ENCODE measurements at regions not wholly inside any gene's neighbourhood (a gene's known extent, or its start where the extent isn't known, plus 50 kb on each side); places are given as distances from the start of the nearest gene placed in this dataset.

- H2AFZ ChIP-seq (ENCODE audit: control insufficient read depth, low read depth, low read length), result no peak overlapping the region
- H3K4me2 ChIP-seq (ENCODE audit: control insufficient read depth, insufficient read depth), result no peak overlapping the region
- ChIA-PET SMC1A (ENCODE audit: uncharacterized antibody, unreplicated experiment) (interaction anchor here (0.6 kb wide), 1 partner anchor 1451 kb away, joined by 3 read pairs; no protein-coding TSS in a partner anchor), CTCF (no interaction called here), RAD21 (ENCODE audit: unreplicated experiment) (no interaction called here), POLR2A (no interaction called here)
- FAIRE-seq (no peak), ATAC-seq (no peak), DNase-seq (ENCODE audit: low read depth, low spot score) (no peak)
- H3K4me3 ChIP-seq, result no peak overlapping the region
- no peaks in the 10 kb centered on the region for H3K36me3 ChIP-seq (ENCODE audit: control insufficient read depth in 2 of 2, insufficient read depth in 2 of 2, low read length in 1 of 2)
- H3K4me1 ChIP-seq (ENCODE audit: control insufficient read depth, insufficient read depth, low read length), result no peaks in the 10 kb centered on the region
- no peak overlapping the region for H3K27ac ChIP-seq (ENCODE audit: control insufficient read depth, insufficient read depth)
- 65% methylated on average over 5 of the region's 5 CpGs for WGBS (ENCODE audit: insufficient coverage, insufficient replicate concordance, low lambda C conversion rate, missing lambda C conversion rate)
- TF ChIP-seq JUNB (IDR thresholded peaks at IDR 0.05) (no peak), CREM (IDR thresholded peaks at IDR 0.05; ENCODE audit: low read depth) (no peak), SUZ12 (IDR thresholded peaks at IDR 0.05; ENCODE audit: unreplicated experiment) (no peak), TCF12 (IDR thresholded peaks at IDR 0.05; ENCODE audit: low read depth, low read length) (no peak), SMC3 (IDR thresholded peaks at IDR 0.05; ENCODE audit: borderline replicate concordance, low read length) (no peak), RAD21 (IDR thresholded peaks at IDR 0.05; ENCODE audit: insufficient read depth, low read depth, low read length) (no peak), WRNIP1 (IDR thresholded peaks at IDR 0.05; ENCODE audit: borderline replicate concordance, low read depth, low read length) (no peak)
- in situ Hi-C loops (cut with MboI) (no loop called here), intact Hi-C loops (cut with micrococcal nuclease; ENCODE audit: unreplicated experiment) (no loop called here)
- H3K27me3 ChIP-seq (replicated peaks in 1 of 2; ENCODE audit: control insufficient read depth in 2 of 2, insufficient read depth in 2 of 2, low read length in 1 of 2), result peaks cover 11% of the 10 kb centered on the region in 2 experiments
- no peaks in the 10 kb centered on the region for H4K20me1 ChIP-seq (ENCODE audit: control insufficient read depth, insufficient read depth)
- H3K9ac ChIP-seq (ENCODE audit: control insufficient read depth, insufficient read depth, low read length), result no peak overlapping the region
- no TSS peak for BruUV-seq (replicated peaks)
- no peaks in the 10 kb centered on the region; the same call in 2 of the 3 replicates for H3K9me3 ChIP-seq (replicated peaks; ENCODE audit: control insufficient read depth, insufficient read depth, low read length)
- H3K79me2 ChIP-seq (ENCODE audit: control insufficient read depth, insufficient read depth, low read length), result no peaks in the 10 kb centered on the region
These were observed 102.7 kb downstream of the UCHL1 start for GRCh38 chr4:41359422-41359775.

- ChIA-PET RAD21 (ENCODE audit: unreplicated experiment) (no interaction called here), CTCF (no interaction called here), SMC1A (ENCODE audit: uncharacterized antibody, unreplicated experiment) (no interaction called here), POLR2A (no interaction called here)
- no peak for FAIRE-seq
- Histone ChIP-seq H3K79me2 (ENCODE audit: control insufficient read depth, insufficient read depth, low read length) (no peaks in the 10 kb centered on the region), H3K27ac (ENCODE audit: control insufficient read depth, insufficient read depth) (no peak overlapping the region), H3K4me2 (ENCODE audit: control insufficient read depth, insufficient read depth) (no peak overlapping the region), H4K20me1 (ENCODE audit: control insufficient read depth, insufficient read depth) (no peaks in the 10 kb centered on the region), H3K4me1 (ENCODE audit: control insufficient read depth, insufficient read depth, low read length) (no peaks in the 10 kb centered on the region), H3K27me3 (replicated peaks in 1 of 2; ENCODE audit: control insufficient read depth in 2 of 2, insufficient read depth in 2 of 2, low read length in 1 of 2) (peaks cover 11% of the 10 kb centered on the region in 2 experiments), H3K4me3 (no peak overlapping the region), H2AFZ (ENCODE audit: control insufficient read depth, low read depth, low read length) (no peak overlapping the region), H3K9ac (ENCODE audit: control insufficient read depth, insufficient read depth, low read length) (no peak overlapping the region), H3K36me3 (ENCODE audit: control insufficient read depth in 2 of 2, insufficient read depth in 2 of 2, low read length in 1 of 2) (no peaks in the 10 kb centered on the region), H3K9me3 (replicated peaks; ENCODE audit: control insufficient read depth, insufficient read depth, low read length) (no peaks in the 10 kb centered on the region; the same call in 2 of the 3 replicates)
- DNase-seq (ENCODE audit: low read depth, low spot score), result no peak
- no peak for ATAC-seq
- 40% methylated on average over 11 of the region's 11 CpGs for WGBS (ENCODE audit: insufficient coverage, insufficient replicate concordance, low lambda C conversion rate, missing lambda C conversion rate)
- TF ChIP-seq POLR2AphosphoS2 (IDR thresholded peaks at IDR 0.05; ENCODE audit: low read depth, low read length) (no peak), TARDBP (IDR thresholded peaks at IDR 0.05; ENCODE audit: borderline replicate concordance) (no peak), GATAD2B (conservative IDR thresholded peaks at IDR 0.05; ENCODE audit: low read depth) (no peak), SMAD1 (IDR thresholded peaks at IDR 0.05; ENCODE audit: low read depth, partially characterized antibody) (no peak), BHLHE40 (IDR thresholded peaks at IDR 0.05; ENCODE audit: borderline replicate concordance in 1 of 2, low read depth in 2 of 2, low read length in 1 of 2) (no peak), MYB (IDR thresholded peaks at IDR 0.05; ENCODE audit: borderline replicate concordance, low read depth, low read length) (no peak), JUND (IDR thresholded peaks at IDR 0.05; ENCODE audit: low read depth, low read length) (no peak), BCL3 (IDR thresholded peaks at IDR 0.05; ENCODE audit: borderline replicate concordance, insufficient read depth, low read depth, low read length, poor library complexity, severe bottlenecking) (no peak)
- intact Hi-C loops (cut with micrococcal nuclease; ENCODE audit: unreplicated experiment) (no loop called here), in situ Hi-C loops (cut with MboI) (no loop called here)
- no TSS peak for BruUV-seq (replicated peaks)
These were observed 103.1 kb downstream of the UCHL1 start for GRCh38 chr4:41359836-41360213.
